Activated CD8-positive, alpha-beta memory T cell treated with anti-CD3 and anti-CD28 coated beads, Interleukin-2, amount 50 U/mL, for 4 hours (primary cell): ENCODE measurements at regions not wholly inside any gene's neighbourhood (a gene's known extent, or its start where the extent isn't known, plus 50 kb on each side); places are given as distances from the start of the nearest gene placed in this dataset.
"Not testable (repeated sequence)": the region's sequence is repeated elsewhere in the genome, so short reads cannot be mapped to it uniquely, and the experiment has no call there.

Source experiments
- DNase-seq: peaks from one replicate; pipeline ENCODE4 v3.0.0-alpha.2; 2020

DNA sequence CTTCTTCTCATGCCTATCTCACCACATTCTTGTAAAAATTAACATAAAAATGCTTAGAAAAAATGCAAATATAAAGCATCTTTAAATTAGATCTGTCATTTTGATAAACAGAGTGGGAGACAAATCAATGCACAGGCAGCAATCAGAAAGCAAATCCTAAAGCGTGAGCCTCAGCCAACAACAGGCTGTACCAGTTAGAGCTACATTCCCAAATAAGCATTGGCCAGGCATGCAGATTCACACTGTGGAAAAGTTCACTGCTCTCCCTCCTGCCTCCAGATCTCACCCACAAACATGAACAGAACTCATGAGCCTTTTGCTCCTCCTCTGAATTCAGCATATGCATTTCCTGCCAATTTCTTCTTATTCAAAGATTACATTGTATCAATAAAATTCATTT lies 115.2 kb upstream of the FAT3 start:
- DNase-seq = no peak

GRCh38 chr11:92107331-92107730 lies 117.3 kb upstream of the FAT3 start:
- DNase-seq = no peak

DNA sequence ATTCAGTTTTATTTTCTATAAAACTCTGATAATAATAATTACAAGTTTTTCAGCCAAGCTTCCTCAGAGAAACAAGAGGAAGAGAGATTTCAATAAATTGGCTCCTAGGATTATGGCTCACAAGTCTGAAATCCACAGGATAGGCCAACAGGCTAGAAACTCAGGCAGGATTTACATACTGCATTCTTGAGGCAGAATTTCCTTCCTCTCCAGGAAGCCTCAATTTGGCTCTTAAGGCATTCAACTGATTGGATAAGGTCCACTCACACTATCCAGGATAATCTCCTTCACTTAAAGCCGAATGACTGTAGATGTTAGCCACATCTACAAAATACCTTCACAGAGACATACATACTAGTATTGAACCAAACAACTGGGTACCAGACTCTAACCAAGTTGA lies 120.3 kb upstream of the FAT3 start:
- DNase-seq = no peak

DNA sequence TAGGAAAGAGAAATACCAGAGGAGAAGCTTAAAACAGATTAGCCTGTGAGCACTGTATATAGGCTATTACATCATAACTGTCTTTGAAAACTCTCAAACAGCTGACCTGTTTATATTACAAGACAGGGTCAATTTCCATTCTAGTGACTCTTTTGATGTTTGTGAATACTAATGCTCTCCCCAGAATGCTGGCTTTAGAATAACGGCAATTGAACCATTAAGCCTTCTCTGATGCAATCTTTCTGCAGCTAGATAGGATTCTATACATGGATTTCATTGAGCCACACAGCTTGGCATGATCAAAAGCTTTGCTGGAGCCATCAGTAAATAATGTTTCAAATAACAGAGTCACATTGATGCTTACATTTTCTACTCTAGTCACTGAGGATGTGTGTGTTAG lies 122.7 kb upstream of the FAT3 start:
- no peak for DNase-seq

DNA sequence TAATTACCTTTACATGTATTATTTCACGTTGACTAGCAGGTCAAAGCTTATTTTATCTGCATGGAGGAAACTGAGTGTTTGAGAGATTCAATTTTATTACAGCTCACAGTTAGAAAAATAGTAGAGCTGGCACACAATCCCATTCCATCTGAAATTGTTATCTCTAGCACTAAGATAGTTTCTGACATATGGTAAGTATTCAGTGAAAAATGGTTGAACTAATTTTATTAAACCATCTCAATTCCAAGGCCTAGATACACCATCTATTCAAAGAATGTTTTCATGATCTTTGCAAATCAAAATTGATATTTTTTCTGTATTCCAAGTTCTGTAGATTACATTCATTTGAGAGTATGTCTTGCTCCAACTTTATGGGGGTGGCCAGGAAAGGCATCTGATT lies 125.4 kb upstream of the FAT3 start:
- no peak for DNase-seq

DNA sequence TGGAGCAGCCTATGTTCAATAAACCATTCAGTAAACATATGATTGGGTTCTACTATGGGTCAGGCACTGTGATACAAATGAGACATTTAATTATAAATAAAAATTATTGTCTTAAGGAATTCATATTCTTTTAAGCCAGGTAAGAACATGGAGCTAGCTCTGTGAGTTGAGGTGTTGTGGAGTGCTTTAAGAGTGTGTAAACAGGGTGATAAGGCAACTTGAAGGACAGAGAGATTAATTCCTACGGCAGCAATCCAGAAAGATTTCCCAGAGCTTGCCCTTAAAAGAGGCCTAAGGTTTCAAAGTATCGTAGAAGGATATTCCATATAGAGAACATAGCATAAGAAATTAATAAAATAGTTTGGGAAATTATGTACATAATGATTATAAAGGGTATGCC lies 126.4 kb upstream of the FAT3 start:
- DNase-seq = no peak

GRCh38 chr11:92087725-92088537 lies 136.7 kb upstream of the FAT3 start:
- no peak for DNase-seq

- no peak for DNase-seq
Measured at GRCh38 chr11:92083123-92083522, 141.5 kb upstream of the FAT3 start.

DNA sequence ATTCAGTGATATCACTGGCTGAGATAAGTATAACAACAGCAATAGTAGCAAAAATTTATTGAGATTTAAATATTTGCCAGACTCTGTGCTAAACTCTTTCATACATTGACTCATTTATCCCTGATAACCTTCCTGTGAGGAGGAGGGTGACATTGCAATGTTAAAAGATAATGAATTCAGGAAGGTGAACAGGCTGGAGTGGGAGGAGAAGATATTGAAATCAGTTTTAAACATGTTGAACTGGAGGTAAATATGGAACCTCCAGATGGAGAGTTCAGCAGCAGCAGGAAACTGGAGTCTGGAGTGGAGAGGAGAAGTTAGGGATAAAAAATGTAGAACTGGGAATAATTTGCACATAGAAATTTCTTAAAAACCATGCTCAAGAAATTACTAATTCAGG lies 142.0 kb upstream of the FAT3 start:
- no peak for DNase-seq

GRCh38 chr11:92074498-92074897 lies 150.1 kb upstream of the FAT3 start:
- not testable (repeated sequence) for DNase-seq

DNA sequence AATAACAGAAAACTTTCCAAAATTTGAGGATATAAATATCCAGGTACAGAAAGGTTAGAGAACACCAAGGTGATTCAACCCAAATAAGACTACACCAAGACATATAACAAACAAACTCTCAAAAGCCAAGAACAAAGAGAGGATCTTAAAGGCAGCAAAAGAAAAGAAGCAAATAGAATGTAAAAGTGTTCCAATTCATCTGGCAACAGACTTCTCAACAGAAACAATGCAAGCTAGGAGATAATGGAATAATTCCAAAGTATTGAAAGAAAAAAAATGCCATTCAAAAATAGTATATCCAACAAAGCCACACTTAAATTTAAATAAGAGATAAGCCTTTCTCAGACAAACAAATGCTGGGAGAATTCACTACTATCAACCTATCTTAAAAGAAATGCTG lies 153.0 kb upstream of the FAT3 start:
- no peak for DNase-seq

- DNase-seq = no peak
Measured at GRCh38 chr11:92070026-92070889, 154.4 kb upstream of the FAT3 start.

GRCh38 chr11:92067016-92067415 lies 157.6 kb upstream of the FAT3 start:
- no peak for DNase-seq

GRCh38 chr11:92061456-92062062 lies 163.1 kb upstream of the FAT3 start:
- no peak for DNase-seq

DNA sequence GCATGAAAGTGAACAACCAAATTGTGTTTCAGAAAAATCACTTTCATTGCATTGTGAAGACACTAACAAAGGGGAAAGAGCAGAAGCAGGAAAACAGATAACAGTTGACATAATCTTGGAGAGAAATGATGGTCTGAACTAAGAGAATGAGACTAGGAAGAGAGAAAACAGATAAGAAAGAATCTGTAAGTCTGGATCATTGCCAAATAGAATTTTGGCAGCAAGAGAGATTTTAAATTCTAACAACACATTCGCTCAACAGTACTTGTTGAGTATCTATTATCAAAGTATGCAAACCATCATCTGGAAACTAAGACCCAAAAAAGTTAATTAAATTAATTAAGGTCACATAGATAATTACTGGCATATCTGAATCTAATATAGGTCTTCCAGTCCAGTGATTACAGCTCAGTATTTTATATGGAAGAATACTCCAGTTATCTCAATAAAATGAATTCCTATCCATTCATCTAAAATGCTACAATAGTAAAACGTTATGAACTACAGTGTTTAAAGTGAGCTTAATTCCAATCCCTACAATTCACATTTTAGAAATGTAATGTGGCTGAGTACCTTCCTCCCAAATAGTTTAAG lies 166.7 kb upstream of the FAT3 start:
- no peak for DNase-seq

DNA sequence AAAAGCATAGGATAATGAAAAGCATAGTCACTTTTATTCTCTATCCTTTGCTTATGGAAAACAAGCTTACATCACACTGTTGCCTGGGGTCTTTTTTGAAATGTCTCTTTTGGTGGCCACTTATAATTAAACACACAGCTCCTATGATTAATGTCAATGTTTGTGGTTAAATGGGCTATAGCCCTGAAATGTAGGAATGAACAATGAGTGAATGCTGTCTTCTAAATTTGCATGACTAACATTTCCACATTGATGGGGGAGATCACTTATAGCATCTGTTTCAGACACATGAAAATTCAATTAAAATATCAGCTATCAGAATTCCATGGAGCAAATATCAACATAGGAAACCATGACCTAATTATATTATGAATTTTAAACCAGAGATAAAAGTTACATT lies 171.4 kb upstream of the FAT3 start:
- DNase-seq = no peak

DNA sequence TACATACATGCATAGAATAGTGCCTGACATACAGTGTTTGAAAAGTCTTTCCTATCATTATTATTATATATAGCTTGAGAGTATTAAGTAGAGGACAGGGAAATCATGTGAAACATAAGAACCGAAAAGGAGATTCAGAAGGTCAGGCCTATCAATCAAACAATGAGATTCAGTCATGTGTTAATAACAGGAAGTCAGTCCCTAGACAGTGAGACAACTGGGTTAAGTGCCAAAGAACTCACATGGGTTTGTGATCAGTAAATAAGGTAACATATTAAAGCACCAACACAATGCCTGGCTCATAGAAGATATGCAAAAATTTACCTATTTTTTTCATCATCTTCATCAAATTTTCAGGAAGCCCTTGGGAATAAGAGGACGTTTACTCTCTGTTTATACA lies 174.3 kb upstream of the FAT3 start:
- no peak for DNase-seq

- no peak for DNase-seq
Measured at GRCh38 chr11:92048415-92048814, 176.2 kb upstream of the FAT3 start.

GRCh38 chr11:92046103-92046502 lies 178.5 kb upstream of the FAT3 start:
- DNase-seq = no peak

DNA sequence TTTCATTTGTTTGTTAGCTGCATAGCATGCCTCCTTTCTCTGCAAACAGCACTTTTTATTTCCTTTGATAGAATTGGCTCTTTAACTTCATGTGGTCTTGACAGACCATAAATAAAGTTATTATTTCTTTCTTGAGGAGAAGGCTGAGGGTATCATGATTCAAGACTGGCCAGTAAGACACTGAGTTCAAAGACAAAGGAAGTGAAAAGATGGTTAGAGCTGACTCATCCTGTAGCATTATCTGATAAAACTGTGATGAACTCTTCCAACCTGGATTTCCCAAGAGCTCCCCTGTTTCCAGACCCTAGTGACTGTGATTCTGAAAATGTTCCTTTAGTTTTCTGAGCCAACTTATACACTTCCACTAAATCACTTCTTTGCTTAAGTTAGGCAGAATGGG lies 179.3 kb upstream of the FAT3 start:
- no peak for DNase-seq

- no peak for DNase-seq
Measured at GRCh38 chr11:92035488-92035887, 189.1 kb upstream of the FAT3 start.

GRCh38 chr11:92027136-92027535 lies 197.5 kb upstream of the FAT3 start:
- not testable (repeated sequence) for DNase-seq

DNA sequence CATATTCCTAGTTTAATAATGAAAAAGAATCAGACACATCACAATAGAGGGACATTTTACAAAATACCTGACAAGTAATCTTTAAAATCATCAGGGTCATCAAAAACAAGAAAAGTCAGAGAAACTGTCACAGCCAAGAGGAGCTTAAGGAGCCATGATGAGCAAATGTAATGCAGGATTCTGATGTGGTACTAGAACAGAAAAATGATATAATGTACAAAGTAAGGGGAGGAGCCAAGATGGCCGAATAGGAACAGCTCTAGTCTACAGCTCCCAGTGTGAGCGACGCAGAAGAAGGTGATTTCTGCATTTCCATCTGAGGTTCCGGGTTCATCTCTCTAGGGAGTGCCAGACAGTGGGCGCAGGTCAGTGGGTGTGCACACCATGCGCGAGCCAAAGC lies 198.0 kb upstream of the FAT3 start:
- no peak for DNase-seq

GRCh38 chr11:92024788-92025187 lies 199.8 kb upstream of the FAT3 start:
- DNase-seq = no peak
